Fibroblast of skin of right biceps (primary cell): ENCODE measurements at regions not wholly inside any gene's neighbourhood (a gene's known extent, or its start where the extent isn't known, plus 50 kb on each side); places are given as distances from the start of the nearest gene placed in this dataset.

Experiments
- DNase-seq: peaks from one replicate; pipeline ENCODE4 v3.0.0-alpha.2; 2013

DNA sequence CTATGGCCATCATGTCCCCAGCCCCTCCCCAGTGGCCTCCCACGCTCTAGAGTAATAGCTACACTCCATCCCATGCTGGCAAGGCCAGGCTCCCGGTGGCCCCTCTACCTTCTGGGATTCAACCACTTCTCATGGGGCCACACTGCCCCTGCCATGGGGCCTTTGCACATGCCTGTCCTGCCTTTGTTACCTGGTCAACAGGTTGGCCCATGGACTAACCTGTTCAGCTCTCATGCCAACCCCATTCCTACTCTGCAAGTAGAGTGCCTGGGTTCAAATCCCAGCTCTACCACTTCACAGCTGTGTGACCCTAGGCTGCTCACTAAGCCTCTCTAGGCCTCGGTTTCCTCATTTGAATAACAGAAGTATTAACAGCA, 98.5 kb downstream of the RFLNA start:
- no peak for DNase-seq

- peak; percentile 57 for DNase-seq
Measured at GRCh38 chr12:124392667-124393413, 97.9 kb downstream of the RFLNA start.

- DNase-seq = peak; percentile 78
Measured at GRCh38 chr12:124392271-124392666, 97.4 kb downstream of the RFLNA start.

DNA sequence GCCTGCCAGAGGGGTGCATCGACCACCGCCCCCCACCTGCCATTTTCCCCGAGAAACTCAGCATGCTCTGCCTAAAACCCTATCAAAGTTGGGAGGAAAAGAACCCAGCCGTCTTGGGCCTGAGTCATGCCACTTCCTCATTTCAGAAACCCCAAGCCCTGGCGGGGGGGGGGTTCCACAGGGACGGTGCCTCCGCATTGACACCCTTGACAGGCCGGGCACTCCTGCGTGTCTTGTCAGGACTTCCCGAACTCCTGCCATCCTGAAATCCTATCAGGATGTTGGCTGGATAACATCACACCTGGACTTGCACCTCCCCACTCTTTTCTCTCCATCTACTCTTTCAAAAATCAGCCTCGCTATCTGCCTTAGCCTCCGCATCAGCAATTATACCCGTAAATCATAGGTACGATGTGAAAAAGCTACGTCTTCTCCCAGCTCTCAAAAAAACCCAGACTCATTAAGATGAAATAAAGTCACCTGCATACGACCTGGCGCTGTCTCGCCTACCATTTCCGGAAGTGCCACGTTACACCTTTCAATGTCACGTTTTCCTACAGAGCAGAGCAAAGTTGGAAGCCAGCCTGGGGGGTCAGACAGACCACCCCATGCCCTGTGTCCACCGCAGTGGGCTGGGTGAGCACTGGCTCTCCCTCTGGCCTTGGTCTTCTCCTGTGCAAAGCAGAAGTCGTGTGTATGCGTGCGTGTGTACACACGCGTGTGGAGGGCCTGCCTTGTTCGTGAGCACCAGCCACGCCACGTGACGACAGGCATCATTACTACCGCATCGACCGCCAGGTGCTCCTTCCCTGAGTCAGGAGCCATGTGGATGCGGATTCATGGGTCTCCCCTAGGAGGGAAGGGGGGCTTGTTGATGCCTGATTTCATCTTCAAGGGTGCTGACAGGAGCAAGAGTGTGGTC, 96.7 kb downstream of the RFLNA start:
- peak; percentile 68 for DNase-seq

- peak; percentile 75 for DNase-seq
Measured at GRCh38 chr12:124390442-124391097, 95.7 kb downstream of the RFLNA start.

GRCh38 chr12:124389725-124390441, 95.0 kb downstream of the RFLNA start:
- no peak for DNase-seq

GRCh38 chr12:124389138-124389724, 94.3 kb downstream of the RFLNA start:
- DNase-seq = peak; percentile 85

- DNase-seq = peak; percentile 89
Measured at GRCh38 chr12:124388679-124389137, 93.8 kb downstream of the RFLNA start.

DNA sequence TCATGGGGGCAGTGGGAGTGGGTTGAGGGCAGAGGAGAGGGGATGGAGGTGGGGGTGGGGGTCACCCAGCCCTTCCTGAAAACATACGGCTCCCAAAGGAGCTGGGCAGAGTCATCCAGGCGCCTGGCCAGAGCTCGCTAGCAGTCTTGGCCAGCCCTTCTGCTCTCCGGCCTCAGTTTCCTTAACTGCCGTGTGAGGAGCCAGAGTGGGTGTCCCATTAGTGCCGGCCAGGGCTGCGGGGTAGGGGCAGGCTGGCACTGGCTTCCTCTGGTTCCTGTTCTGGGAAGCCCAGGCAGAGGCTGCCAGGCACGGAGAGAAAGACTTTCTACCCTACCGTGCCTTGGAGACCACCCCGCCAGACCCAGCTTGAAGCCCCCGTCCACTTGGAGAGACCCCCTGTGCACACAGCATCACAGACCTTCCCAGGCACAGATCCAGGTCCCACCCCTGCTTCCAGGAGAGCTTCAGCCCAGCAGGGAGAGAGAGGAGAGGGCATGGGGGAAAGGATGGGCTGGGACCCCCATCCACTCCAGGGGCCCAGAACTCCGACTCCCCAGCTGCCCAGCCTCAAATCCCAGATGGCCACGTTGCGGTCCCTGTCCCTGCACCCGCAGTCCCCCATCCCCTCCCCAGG, 93.3 kb downstream of the RFLNA start:
- DNase-seq = no peak

- DNase-seq = no peak
Measured at GRCh38 chr12:124387528-124387911, 92.6 kb downstream of the RFLNA start.

GRCh38 chr12:124386661-124387527, 92.0 kb downstream of the RFLNA start:
- no peak for DNase-seq

GRCh38 chr12:124386059-124386458, 91.2 kb downstream of the RFLNA start:
- peak; percentile 38 for DNase-seq

- DNase-seq = peak; percentile 95
Measured at GRCh38 chr12:124385219-124385969, 90.5 kb downstream of the RFLNA start.

DNA sequence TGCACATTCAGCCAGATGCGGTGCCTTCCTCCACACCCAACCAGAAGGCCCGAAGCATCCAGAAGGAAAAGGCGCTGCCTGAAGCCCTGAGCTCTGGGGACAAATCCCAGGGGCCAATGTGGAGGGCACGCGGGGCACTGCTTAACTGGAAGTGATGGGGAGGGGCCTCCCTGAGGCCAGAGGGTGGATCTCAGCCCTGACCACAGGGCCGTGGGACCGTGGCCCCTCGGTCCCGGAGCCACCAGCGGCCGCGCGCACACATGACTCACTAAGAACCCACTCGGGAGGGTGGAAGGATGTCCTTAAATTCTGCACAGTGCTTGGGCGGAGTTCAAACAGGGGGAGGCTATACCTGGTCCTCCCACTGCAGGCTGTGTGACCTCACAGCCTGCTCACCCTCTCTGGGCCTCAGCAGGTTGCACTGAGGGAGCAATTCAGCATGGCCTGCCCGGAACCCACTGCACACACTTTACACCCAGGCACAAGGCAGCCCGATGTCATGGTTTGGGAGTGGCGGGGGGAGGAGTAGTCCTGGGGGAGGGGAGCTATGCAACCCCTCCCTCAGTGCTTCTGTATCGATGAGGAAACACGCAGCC, 89.5 kb downstream of the RFLNA start:
- no peak for DNase-seq

DNA sequence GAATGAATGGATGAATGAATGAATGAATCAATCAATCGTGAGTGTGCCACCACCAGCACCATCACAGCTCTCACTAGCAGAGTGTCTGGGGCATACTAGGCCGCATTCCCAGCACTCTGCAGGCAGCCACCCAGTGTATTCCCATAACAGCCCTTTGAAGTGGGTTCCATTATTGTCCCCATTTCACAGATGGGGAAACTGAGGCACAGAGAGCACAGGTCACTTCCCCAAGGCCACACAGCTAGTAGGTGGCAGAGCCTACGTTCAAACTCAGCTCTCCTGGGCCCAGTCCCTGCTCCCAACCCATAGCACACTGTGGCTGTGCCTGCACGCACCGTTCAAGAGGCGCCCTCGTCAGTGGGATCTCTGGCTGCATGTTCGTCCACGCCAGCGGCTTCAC, 88.1 kb downstream of the RFLNA start:
- DNase-seq = no peak

DNA sequence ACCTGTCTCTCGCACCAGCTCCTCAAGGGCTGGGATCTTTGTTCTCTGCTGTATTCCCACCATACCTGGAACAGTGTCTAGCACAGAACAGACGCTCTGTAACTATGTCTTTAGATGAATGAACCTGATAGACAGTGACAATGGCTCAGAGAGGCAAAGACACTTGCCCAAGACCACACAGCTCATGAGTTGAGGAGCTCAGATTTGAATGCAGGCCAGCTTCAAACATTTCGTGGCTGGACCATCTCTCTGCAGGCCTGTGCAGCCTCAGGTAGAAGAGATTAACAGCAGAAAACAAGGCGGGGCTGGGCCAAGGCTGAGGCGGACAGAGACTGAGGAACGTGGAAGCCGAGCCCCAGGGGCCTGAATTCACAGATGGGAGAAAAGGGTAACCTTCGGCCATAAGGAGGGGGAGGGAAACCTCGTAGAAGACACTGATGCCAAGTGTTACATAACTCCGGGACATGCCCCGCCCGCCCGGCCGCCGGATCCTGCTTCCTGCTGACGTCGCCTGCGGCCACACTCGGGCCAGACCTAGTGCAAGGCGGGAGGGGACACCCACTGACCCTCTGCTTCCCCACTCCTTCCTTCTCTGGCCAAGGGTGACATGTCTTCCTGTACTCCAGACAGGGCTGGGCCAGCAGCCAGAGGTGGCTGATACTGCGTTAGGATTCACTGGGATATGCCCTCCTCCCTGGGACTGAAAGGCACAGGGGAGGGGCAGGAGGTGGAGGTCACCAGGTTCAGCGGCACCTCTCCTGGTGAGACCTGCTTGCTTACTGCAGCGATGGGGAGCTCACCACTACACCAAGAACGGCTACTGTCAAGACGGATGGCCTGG, 86.8 kb downstream of the RFLNA start:
- peak; percentile 49 for DNase-seq

GRCh38 chr12:124380796-124381455, 86.0 kb downstream of the RFLNA start:
- peak; percentile 59 for DNase-seq
